ENCODE measurements at regions not wholly inside any gene's neighbourhood (a gene's known extent, or its start where the extent isn't known, plus 50 kb on each side); places are given as distances from the start of the nearest gene placed in this dataset.

DNA sequence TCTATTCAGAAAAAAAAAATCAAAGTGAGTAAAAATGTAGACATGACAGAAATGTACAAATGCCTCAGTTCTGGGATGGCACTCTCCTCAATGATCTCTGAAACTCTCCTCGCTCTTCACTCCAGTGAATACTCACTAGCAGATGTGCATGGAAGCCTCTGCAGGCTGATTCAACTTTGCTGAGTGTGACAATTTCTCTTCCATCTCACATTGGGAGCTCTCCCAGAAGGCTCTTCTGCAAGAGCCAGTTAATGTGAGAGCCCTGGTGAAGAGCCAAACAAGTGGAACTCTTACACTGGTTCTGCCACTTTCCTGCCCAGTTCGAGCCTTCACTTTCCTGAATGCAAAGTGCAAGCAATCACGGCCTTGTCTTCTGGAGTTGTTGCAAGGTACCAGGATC is 147.1 kb upstream of the IRX6 start:
- Mint-ChIP-seq H3K36me3 (ENCODE audit: low read depth, unreplicated experiment) (no peaks in the 10 kb centered on the region), H3K27me3 (ENCODE audit: unreplicated experiment) (no peaks in the 10 kb centered on the region), H3K4me3 (ENCODE audit: unreplicated experiment) (no peak overlapping the region), H3K4me1 (ENCODE audit: unreplicated experiment) (no peaks in the 10 kb centered on the region), H3K9me3 (ENCODE audit: unreplicated experiment) (no peaks in the 10 kb centered on the region), H3K27ac (ENCODE audit: unreplicated experiment) (no peak overlapping the region)
- DNase-seq (ENCODE audit: low spot score): no peak
- TF ChIP-seq CTCF (IDR thresholded peaks at IDR 0.05; ENCODE audit: unreplicated experiment): no peak

DNA sequence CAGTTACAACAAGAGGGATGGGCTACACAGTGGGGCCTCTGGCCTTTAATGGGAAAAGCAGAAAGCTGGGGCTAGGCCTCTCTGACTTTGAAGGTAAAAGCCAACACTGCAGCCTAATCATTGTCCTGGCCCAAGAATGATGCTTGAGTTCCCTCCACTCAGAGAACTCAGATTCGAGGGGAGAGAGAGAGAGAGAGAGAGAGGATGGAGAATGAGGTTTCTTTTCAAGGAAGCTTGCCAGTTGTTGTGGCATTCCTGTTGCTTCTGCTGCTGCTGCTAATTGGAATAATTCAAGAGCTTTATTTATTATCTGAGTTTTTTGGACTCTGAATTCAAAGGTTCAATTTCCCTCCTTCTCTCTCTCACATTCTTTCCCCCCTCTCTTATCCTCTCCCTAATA is 144.6 kb upstream of the IRX6 start:
- TF ChIP-seq CTCF (IDR thresholded peaks at IDR 0.05; ENCODE audit: unreplicated experiment): no peak
- H3K9me3 Mint-ChIP-seq (ENCODE audit: unreplicated experiment): no peaks in the 10 kb centered on the region
- DNase-seq (ENCODE audit: low spot score): no peak
- H3K27ac Mint-ChIP-seq (ENCODE audit: unreplicated experiment): no peak overlapping the region
- H3K4me1 Mint-ChIP-seq (ENCODE audit: unreplicated experiment): no peaks in the 10 kb centered on the region
- no peaks in the 10 kb centered on the region for H3K36me3 Mint-ChIP-seq (ENCODE audit: low read depth, unreplicated experiment)
- no peaks in the 10 kb centered on the region for H3K27me3 Mint-ChIP-seq (ENCODE audit: unreplicated experiment)
- H3K4me3 Mint-ChIP-seq (ENCODE audit: unreplicated experiment): no peak overlapping the region

- H3K27me3 Mint-ChIP-seq (ENCODE audit: unreplicated experiment): no peaks in the 10 kb centered on the region
- no peak for TF ChIP-seq CTCF (IDR thresholded peaks at IDR 0.05; ENCODE audit: unreplicated experiment)
- no peak overlapping the region for H3K4me3 Mint-ChIP-seq (ENCODE audit: unreplicated experiment)
- no peak overlapping the region for H3K27ac Mint-ChIP-seq (ENCODE audit: unreplicated experiment)
- no peak for DNase-seq (ENCODE audit: low spot score)
- no peaks in the 10 kb centered on the region for H3K36me3 Mint-ChIP-seq (ENCODE audit: low read depth, unreplicated experiment)
- no peaks in the 10 kb centered on the region for H3K9me3 Mint-ChIP-seq (ENCODE audit: unreplicated experiment)
- no peaks in the 10 kb centered on the region for H3K4me1 Mint-ChIP-seq (ENCODE audit: unreplicated experiment)
These were observed 144.0 kb upstream of the IRX6 start for GRCh38 chr16:55179852-55180585.

DNA sequence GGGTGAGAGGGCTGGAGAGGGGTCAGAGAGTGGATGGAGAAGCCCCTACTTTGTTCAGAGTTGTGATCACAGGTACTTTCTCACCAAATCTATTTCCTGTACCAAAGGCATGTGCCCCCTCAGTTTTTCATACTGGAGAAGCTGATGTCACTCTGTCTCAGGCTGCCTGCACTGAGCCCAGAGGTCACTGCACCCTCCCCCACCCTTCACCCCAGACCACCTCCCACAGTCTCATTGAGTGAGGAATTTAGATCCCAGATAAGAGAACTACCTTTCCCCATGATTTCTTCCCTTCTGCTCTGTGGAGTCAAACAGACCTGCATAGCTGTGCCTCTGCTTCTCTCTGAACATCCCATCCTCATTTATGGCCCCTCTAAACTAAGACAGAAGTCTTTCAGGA is 140.0 kb upstream of the IRX6 start:
- Mint-ChIP-seq H3K36me3 (ENCODE audit: low read depth, unreplicated experiment) (no peaks in the 10 kb centered on the region), H3K9me3 (ENCODE audit: unreplicated experiment) (no peaks in the 10 kb centered on the region), H3K27ac (ENCODE audit: unreplicated experiment) (no peak overlapping the region), H3K4me1 (ENCODE audit: unreplicated experiment) (peaks cover 3% of the 10 kb centered on the region), H3K27me3 (ENCODE audit: unreplicated experiment) (peaks cover 2% of the 10 kb centered on the region), H3K4me3 (ENCODE audit: unreplicated experiment) (no peak overlapping the region)
- TF ChIP-seq CTCF (IDR thresholded peaks at IDR 0.05; ENCODE audit: unreplicated experiment): no peak
- no peak for DNase-seq (ENCODE audit: low spot score)

- Mint-ChIP-seq H3K9me3 (ENCODE audit: unreplicated experiment) (no peaks in the 10 kb centered on the region), H3K4me1 (ENCODE audit: unreplicated experiment) (peaks cover 3% of the 10 kb centered on the region), H3K27ac (ENCODE audit: unreplicated experiment) (no peak overlapping the region), H3K4me3 (ENCODE audit: unreplicated experiment) (no peak overlapping the region), H3K27me3 (ENCODE audit: unreplicated experiment) (peaks cover 2% of the 10 kb centered on the region), H3K36me3 (ENCODE audit: low read depth, unreplicated experiment) (no peaks in the 10 kb centered on the region)
- TF ChIP-seq CTCF (IDR thresholded peaks at IDR 0.05; ENCODE audit: unreplicated experiment): no peak
- DNase-seq (ENCODE audit: low spot score): no peak
These were observed 139.4 kb upstream of the IRX6 start for GRCh38 chr16:55184619-55185018.
